ENCODE measurements at regions not wholly inside any gene's neighbourhood (a gene's known extent, or its start where the extent isn't known, plus 50 kb on each side); places are given as distances from the start of the nearest gene placed in this dataset.

GRCh38 chr4:128688846-128689437, 120.6 kb upstream of the JADE1 start:
- BruUV-seq (replicated peaks) = no TSS peak
- ATAC-seq (no peak), DNase-seq (ENCODE audit: low read depth, low spot score) (no peak)
- H3K9me3 ChIP-seq (ENCODE audit: control insufficient read depth, insufficient read depth, low read depth, low read length) = no peaks in the 10 kb centered on the region
- in situ Hi-C loops (cut with HindIII; ENCODE audit: low pct_unique_long_range_greater_than_20kb, low sequenced_read_pairs) (no loop called here), intact Hi-C loops (cut with micrococcal nuclease; ENCODE audit: unreplicated experiment) (no loop called here)
- TF ChIP-seq POLR2AphosphoS5 (IDR thresholded peaks at IDR 0.05; ENCODE audit: low read depth, low read length) (no peak), TCF7L2 (IDR thresholded peaks at IDR 0.05; ENCODE audit: low read depth, low read length) (no peak), SIN3A (IDR thresholded peaks at IDR 0.05; ENCODE audit: borderline replicate concordance, insufficient read depth, low read depth, low read length) (no peak)
- TF ChIP-seq, protein P1, sequence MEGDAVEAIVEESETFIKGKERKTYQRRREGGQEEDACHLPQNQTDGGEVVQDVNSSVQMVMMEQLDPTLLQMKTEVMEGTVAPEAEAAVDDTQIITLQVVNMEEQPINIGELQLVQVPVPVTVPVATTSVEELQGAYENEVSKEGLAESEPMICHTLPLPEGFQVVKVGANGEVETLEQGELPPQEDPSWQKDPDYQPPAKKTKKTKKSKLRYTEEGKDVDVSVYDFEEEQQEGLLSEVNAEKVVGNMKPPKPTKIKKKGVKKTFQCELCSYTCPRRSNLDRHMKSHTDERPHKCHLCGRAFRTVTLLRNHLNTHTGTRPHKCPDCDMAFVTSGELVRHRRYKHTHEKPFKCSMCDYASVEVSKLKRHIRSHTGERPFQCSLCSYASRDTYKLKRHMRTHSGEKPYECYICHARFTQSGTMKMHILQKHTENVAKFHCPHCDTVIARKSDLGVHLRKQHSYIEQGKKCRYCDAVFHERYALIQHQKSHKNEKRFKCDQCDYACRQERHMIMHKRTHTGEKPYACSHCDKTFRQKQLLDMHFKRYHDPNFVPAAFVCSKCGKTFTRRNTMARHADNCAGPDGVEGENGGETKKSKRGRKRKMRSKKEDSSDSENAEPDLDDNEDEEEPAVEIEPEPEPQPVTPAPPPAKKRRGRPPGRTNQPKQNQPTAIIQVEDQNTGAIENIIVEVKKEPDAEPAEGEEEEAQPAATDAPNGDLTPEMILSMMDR (IDR thresholded peaks at IDR 0.05) = no peak
- TF ChIP-seq, protein P2, sequence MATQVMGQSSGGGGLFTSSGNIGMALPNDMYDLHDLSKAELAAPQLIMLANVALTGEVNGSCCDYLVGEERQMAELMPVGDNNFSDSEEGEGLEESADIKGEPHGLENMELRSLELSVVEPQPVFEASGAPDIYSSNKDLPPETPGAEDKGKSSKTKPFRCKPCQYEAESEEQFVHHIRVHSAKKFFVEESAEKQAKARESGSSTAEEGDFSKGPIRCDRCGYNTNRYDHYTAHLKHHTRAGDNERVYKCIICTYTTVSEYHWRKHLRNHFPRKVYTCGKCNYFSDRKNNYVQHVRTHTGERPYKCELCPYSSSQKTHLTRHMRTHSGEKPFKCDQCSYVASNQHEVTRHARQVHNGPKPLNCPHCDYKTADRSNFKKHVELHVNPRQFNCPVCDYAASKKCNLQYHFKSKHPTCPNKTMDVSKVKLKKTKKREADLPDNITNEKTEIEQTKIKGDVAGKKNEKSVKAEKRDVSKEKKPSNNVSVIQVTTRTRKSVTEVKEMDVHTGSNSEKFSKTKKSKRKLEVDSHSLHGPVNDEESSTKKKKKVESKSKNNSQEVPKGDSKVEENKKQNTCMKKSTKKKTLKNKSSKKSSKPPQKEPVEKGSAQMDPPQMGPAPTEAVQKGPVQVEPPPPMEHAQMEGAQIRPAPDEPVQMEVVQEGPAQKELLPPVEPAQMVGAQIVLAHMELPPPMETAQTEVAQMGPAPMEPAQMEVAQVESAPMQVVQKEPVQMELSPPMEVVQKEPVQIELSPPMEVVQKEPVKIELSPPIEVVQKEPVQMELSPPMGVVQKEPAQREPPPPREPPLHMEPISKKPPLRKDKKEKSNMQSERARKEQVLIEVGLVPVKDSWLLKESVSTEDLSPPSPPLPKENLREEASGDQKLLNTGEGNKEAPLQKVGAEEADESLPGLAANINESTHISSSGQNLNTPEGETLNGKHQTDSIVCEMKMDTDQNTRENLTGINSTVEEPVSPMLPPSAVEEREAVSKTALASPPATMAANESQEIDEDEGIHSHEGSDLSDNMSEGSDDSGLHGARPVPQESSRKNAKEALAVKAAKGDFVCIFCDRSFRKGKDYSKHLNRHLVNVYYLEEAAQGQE (IDR thresholded peaks at IDR 0.05; ENCODE audit: insufficient read depth in 1 of 2, low read depth in 2 of 2, low read length in 1 of 2) = no peak
- H3K36me3 ChIP-seq (ENCODE audit: control insufficient read depth, insufficient read depth, low read length) = no peaks in the 10 kb centered on the region
- H3K27me3 ChIP-seq (ENCODE audit: control insufficient read depth, insufficient read depth, low read length) = no peaks in the 10 kb centered on the region
- H3K4me3 ChIP-seq (ENCODE audit: low read depth in 2 of 2, low read length in 2 of 2) = no peak overlapping the region
- no peak overlapping the region for H3K27ac ChIP-seq (ENCODE audit: low read length)
- POLR2A ChIA-PET = no interaction called here
- no peaks in the 10 kb centered on the region for H3K4me1 ChIP-seq (ENCODE audit: control insufficient read depth, insufficient read depth, low read length)
- CTCF ChIA-PET = no interaction called here

GRCh38 chr4:128688033-128688721, 121.3 kb upstream of the JADE1 start:
- no TSS peak for BruUV-seq (replicated peaks)
- intact Hi-C loops (cut with micrococcal nuclease; ENCODE audit: unreplicated experiment) = no loop called here

More at GRCh38 chr4:128688033-128688721, 121.3 kb upstream of the JADE1 start:
- no peak overlapping the region for H3K27ac ChIP-seq (ENCODE audit: low read length)
- no peaks in the 10 kb centered on the region for H3K36me3 ChIP-seq (ENCODE audit: control insufficient read depth, insufficient read depth, low read length)
- no peaks in the 10 kb centered on the region for H3K4me1 ChIP-seq (ENCODE audit: control insufficient read depth, insufficient read depth, low read length)
- ChIA-PET POLR2A (interaction anchor here (0.6 kb wide), 1 partner anchor 235 kb away, joined by 3 read pairs; no protein-coding TSS in a partner anchor), CTCF (no interaction called here)
- no peak overlapping the region for H3K4me3 ChIP-seq (ENCODE audit: low read depth in 2 of 2, low read length in 2 of 2)
- H3K27me3 ChIP-seq (ENCODE audit: control insufficient read depth, insufficient read depth, low read length) = no peaks in the 10 kb centered on the region
- TF ChIP-seq SIN3A (IDR thresholded peaks at IDR 0.05; ENCODE audit: borderline replicate concordance, insufficient read depth, low read depth, low read length) = no peak
- TF ChIP-seq, protein P1 (IDR thresholded peaks at IDR 0.05) = no peak
- no peak for TF ChIP-seq TCF7L2 (IDR thresholded peaks at IDR 0.05; ENCODE audit: low read depth, low read length)
- TF ChIP-seq, protein P2 (IDR thresholded peaks at IDR 0.05; ENCODE audit: insufficient read depth in 1 of 2, low read depth in 2 of 2, low read length in 1 of 2) = no peak
- TF ChIP-seq POLR2AphosphoS5 (IDR thresholded peaks at IDR 0.05; ENCODE audit: low read depth, low read length) = no peak
- no peaks in the 10 kb centered on the region for H3K9me3 ChIP-seq (ENCODE audit: control insufficient read depth, insufficient read depth, low read depth, low read length)
- in situ Hi-C loops (cut with HindIII; ENCODE audit: low pct_unique_long_range_greater_than_20kb, low sequenced_read_pairs) = no loop called here
- no peak for ATAC-seq
- DNase-seq (ENCODE audit: low read depth, low spot score) = no peak
